Medulla oblongata (tissue), 1 donor: ENCODE measurements at regions not wholly inside any gene's neighbourhood (a gene's known extent, or its start where the extent isn't known, plus 50 kb on each side); places are given as distances from the start of the nearest gene placed in this dataset.
A peak's percentile ranks its signal among the peaks of the same experiment; 100 is the strongest.

ENCODE experiments used
- DNase-seq: peaks from one replicate; pipeline ENCODE4 v3.0.0-alpha.2; 2015; ENCODE audit errors: extremely low spot score

DNA sequence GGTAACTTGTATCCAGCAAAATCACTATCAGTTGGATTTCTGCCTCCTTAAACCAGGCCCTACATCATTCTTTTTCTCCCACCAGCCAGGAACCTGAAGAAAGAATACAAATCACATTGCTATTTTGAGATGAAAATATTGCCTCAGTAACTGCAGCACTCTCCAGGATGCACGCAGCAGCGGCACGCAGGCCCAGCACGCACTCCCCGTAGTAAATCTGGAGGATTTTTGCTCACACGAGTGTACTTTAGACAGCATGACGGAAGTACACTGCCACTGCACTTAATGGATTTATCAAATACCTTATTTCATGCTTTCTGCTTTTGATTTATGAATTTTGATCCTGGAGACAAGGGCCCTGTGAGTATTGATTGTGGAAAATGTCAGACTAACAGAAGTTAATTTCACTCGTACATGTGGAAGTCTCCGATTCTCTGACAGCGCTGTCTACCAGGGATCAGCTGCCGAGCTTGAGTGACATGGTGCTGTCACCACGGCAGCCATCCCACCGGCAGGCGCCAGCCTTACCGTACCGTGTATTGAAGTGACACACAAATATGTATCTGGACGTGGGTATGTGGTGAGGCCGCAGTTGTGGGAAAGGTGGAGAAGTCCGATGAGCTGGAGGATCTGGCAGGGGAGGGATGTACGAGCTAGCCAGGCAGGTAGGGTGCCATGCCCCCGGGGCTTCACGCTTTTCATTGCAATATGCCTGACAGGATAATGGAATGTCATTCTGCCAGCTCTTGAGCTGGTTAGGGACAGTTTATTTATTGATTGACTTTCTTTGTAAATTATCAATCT lies 863.7 kb downstream of the GALR1 start:
- DNase-seq: no peak

DNA sequence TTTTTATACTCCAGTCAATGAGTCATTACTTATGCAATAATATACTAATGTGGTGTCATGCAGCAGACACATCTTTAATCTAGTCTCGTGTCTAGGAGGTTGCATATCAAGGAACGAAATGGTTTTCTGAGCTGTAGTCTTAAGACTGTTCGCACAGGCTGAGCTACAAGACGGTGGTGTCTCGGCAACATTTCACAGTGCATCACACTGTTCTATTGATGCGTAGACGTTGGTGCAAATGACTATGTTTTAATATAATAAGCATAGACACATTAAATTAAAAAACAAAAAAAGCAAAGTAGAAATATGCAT lies 864.2 kb downstream of the GALR1 start:
- no peak for DNase-seq

DNA sequence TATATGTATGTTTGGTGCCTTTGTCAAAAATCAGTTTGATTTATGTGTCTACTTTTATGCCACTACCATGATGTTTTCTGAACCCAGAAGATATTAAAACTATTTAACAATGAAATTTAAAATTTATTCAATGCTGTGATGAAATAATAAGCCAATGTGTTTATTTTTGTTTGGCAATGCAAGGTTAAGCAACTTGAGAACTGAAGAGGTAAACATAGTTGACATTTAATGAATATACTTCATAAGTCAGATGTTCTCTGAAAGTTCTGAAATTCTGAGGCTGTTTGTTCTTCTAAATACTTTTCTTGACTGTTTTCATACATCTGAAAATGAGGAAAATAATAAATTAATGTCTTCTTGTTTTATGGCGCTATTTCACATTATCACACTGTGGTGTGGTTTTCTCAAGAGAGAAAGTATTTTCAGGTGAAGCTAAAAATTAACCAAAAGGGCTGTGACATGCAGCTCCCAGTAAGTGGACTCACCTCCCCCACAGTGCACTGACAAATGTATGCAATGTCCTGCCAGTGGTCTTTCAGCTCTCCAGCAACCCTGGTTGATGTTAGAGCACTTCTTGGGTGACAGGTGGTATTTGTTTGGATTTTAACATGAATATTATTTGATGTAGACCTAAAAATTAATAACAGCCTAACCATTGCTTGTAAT lies 863.6 kb upstream of the SALL3 start:
- no peak for DNase-seq

DNA sequence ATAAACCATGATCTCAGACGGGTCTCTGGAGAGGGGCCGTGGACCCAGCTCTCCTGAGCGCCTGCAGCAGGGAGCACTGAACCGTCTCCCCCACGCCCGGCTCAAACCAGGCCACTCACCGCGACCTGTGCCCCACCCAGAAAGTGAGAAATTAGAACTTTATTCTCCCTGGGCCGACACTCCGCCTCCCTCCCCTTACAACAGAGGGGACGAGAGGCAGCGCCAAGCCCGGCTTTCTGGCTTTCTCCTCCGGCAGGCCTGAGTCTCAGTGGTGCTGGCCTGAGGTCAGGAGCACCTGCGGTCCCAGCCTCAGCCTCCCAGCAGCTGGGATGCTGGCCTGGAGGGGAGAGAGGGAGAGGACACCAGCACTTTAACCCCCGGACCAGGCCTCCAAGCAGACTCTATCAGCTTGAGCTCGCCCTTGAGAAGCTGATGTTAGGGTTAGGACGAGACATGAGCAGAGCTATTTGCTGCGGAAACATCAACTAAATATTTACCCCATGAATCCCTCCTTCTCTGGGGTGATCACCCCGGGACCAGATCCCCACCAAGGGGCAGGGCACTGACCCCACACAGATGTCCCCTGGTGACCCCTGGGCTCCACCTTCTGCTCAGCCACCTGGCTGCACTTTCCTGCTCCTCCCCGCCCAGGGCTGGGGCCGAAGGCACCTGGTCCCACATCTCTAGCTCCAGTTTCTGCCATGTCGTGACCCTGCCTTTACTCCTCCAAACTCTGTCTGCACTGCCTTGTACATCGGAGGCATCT lies 856.3 kb upstream of the SALL3 start:
- no peak for DNase-seq

GRCh38 chr18:78123926-78124797 lies 855.5 kb upstream of the SALL3 start:
- DNase-seq: no peak

GRCh38 chr18:78125206-78125896 lies 854.3 kb upstream of the SALL3 start:
- no peak for DNase-seq

GRCh38 chr18:78126106-78126505 lies 853.5 kb upstream of the SALL3 start:
- no peak for DNase-seq

- DNase-seq: no peak
Measured at GRCh38 chr18:78126536-78126935, 853.1 kb upstream of the SALL3 start.

DNA sequence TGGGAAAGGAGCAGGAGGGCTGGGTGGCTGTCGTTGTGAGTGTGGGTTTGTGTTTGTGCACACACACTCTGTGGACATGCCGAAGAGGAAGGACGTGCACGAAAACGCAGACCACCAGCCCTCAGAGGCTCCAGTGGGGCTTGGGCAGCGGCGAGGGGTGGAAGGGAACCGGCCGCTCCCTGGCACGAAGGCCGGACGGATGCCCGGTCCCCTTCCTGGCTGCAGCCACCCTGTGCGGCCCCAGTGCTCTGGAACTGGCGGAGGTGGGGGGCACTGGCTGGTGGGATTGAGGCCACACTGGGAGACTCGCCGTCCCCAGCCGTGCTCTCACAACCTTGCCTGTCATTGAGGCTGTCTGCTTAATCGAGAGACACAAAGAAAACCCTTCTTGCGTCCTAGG lies 852.6 kb upstream of the SALL3 start:
- no peak for DNase-seq

DNA sequence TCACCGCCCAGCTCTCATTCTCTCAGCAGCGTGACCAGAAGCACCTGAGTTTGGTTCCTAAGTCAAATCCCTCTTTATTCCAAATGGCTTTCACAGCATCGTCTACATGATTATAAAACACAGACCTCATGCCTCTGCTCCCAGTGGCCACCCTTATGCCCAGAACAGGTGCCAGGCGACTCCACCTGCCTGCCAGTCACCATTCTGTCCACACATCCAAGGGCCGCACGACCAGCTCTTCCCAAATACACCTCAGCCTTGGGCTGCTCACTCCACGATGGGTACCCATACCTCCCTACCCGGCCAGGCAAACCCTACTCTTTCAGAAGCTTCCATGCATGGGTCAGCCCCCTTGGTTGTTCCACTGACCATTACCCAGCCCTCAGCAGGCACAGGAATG lies 851.6 kb upstream of the SALL3 start:
- DNase-seq: no peak

DNA sequence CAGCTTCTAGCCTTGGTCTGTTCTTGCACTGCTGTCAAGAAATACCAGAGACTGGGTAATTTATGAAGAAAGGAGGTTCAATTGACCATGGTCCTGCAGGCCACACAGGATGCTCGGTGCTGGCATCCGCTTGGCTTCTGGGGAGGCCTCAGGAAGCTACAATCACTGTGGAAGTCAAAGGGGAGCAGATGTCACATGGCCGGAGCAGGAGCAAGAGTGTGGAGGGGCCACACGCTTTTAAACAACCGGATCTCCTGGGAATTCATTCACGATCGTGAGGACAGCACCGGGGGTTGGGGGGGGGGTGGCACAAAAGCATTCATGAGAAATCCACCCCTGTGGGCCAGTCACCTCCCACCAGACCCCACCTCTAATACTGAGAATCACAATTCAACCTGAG lies 850.4 kb upstream of the SALL3 start:
- no peak for DNase-seq

GRCh38 chr18:78130232-78131195 lies 849.1 kb upstream of the SALL3 start:
- no peak for DNase-seq

- DNase-seq: no peak
Measured at GRCh38 chr18:78133729-78134128, 845.9 kb upstream of the SALL3 start.

- DNase-seq: peak; percentile 76
Measured at GRCh38 chr18:78136986-78137385, 842.6 kb upstream of the SALL3 start.

DNA sequence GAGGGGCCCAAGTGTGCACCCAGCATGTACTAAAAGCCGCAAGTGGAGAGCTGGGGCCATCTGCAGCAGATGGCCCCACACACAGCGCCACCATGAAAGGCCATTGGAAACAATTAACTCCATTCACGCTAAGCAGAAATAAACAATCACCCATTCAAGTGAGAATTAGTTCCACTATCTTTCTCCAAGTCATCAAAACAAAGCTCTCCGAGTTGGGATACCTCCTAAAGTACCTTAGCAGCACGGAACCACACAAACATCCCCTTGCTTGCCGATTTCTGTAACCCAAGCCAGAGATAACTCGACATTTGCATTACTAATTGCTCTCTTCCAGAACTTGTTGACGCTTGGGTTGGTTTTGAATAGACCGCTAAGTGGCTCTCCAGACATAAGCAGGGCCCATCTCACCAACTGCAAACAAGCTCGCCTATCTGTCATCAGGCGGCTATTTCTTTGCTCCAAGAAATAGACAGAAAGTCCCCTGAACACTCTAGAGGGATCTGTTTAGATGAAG lies 840.6 kb upstream of the SALL3 start:
- peak; percentile 70 for DNase-seq

DNA sequence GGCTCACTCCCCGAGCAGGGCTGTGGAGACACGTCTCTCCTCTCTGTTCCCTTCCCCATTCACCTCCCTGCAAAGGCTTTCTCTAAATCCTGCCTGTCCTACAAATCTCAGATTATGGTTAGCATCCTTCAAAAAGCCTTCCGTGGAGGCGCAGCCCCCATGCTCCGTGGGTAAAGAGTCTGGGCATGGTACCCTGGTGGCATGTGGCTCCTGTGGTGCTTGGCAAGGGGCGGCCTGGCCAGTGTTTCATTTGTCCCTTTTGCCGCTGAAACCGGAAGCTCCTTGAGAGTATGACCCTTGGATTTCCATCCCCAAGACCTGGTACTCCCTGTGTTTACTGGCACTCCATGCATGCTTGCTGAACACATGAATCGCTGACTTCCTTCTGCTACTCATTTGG lies 839.3 kb upstream of the SALL3 start:
- no peak for DNase-seq

DNA sequence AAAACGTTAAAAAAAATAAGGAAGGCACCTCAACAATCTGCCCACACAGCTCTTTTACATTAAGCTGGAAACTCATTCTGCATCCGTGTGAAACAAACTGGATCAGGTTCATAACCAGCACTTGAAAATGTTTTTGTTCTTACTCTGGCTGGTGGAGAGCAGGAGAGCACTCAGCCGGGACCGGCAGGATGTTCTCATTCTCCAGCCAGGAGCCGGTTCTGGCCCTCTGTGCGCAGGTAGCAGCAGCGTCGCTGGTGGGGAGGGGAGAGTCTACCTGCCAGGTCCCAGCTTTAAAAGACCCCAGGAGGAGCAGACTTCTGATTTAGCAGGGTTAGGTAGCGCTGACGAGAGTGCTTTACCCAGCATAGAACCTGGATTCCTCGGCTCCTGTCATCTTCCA lies 834.9 kb upstream of the SALL3 start:
- no peak for DNase-seq

GRCh38 chr18:78145096-78145495 lies 834.5 kb upstream of the SALL3 start:
- no peak for DNase-seq

- DNase-seq: no peak
Measured at GRCh38 chr18:78146136-78147085, 833.2 kb upstream of the SALL3 start.
